Ishikawa (cell line): ENCODE measurements at regions not wholly inside any gene's neighbourhood (a gene's known extent, or its start where the extent isn't known, plus 50 kb on each side); places are given as distances from the start of the nearest gene placed in this dataset.

Experiments
- CEBPB ChIP-seq: IDR thresholded peaks from 2 replicates; pipeline ENCODE4 v1.6.1; 2012
- CREB1 ChIP-seq: IDR thresholded peaks from 2 replicates; pipeline ENCODE4 v1.6.1; 2012; ENCODE audit warnings: low read depth
- EGR1 ChIP-seq: IDR thresholded peaks from 2 replicates; pipeline ENCODE4 v1.6.1; 2012
- EP300 ChIP-seq: IDR thresholded peaks from 2 replicates; pipeline ENCODE4 v1.6.1; 2012; ENCODE audit warnings: borderline replicate concordance
- FOXM1 ChIP-seq: IDR thresholded peaks from 2 replicates; pipeline ENCODE4 v1.6.1; 2012; ENCODE audit warnings: low read depth, borderline replicate concordance
- MAX ChIP-seq: IDR thresholded peaks from 2 replicates; pipeline ENCODE4 v1.6.1; 2012
- NFIC ChIP-seq: IDR thresholded peaks from 2 replicates; pipeline ENCODE4 v1.6.1; 2012
- RAD21 ChIP-seq: IDR thresholded peaks from 2 replicates; pipeline ENCODE4 v1.6.1; 2012; ENCODE audit warnings: low read depth
- REST ChIP-seq: IDR thresholded peaks from 2 replicates; pipeline ENCODE4 v1.6.1; 2012; ENCODE audit warnings: low read depth, mild to moderate bottlenecking
- TAF1 ChIP-seq: IDR thresholded peaks from 2 replicates; pipeline ENCODE4 v1.6.1; 2012; ENCODE audit warnings: low read depth, mild to moderate bottlenecking
- TCF12 ChIP-seq: IDR thresholded peaks from 2 replicates; pipeline ENCODE4 v1.6.1; 2012; ENCODE audit warnings: low read depth
- TEAD4 ChIP-seq: IDR thresholded peaks from 2 replicates; pipeline ENCODE4 v1.6.1; 2012
- USF1 ChIP-seq: IDR thresholded peaks from 2 replicates; pipeline ENCODE4 v1.6.1; 2012
- YY1 ChIP-seq: IDR thresholded peaks from 2 replicates; pipeline ENCODE4 v1.6.1; 2012; ENCODE audit warnings: low read depth
- ZBTB7A ChIP-seq: IDR thresholded peaks from 2 replicates; pipeline ENCODE4 v1.6.1; 2012; ENCODE audit warnings: low read depth

GRCh38 chr13:22703601-22704209 is 477.1 kb upstream of the SGCG start:
- no peak for TF ChIP-seq CEBPB
- no peak for TF ChIP-seq MAX
- TF ChIP-seq TAF1: no peak
- no peak for TF ChIP-seq ZBTB7A
- TF ChIP-seq EP300: no peak
- TF ChIP-seq CREB1: no peak
- no peak for TF ChIP-seq USF1
- no peak for TF ChIP-seq NFIC
- TF ChIP-seq YY1: no peak
- TF ChIP-seq FOXM1: no peak
- TF ChIP-seq TEAD4: no peak
- no peak for TF ChIP-seq REST
- TF ChIP-seq EGR1: no peak
- no peak for TF ChIP-seq RAD21
- TF ChIP-seq TCF12: no peak

GRCh38 chr13:22707946-22708345 is 472.8 kb upstream of the SGCG start:
- TF ChIP-seq CREB1 (no peak), ZBTB7A (no peak), MAX (no peak), FOXM1 (no peak), TAF1 (no peak), CEBPB (no peak), YY1 (no peak), NFIC (no peak), EP300 (no peak), EGR1 (no peak), TCF12 (no peak), TEAD4 (no peak), REST (no peak), USF1 (no peak), RAD21 (no peak)

- TF ChIP-seq NFIC (no peak), CEBPB (no peak), YY1 (no peak)
Measured at GRCh38 chr13:22717036-22717435, 463.7 kb upstream of the SGCG start.

GRCh38 chr13:22726726-22727125 is 454.1 kb upstream of the SGCG start:
- no peak for TF ChIP-seq TAF1

GRCh38 chr13:22735011-22735995 is 445.5 kb upstream of the SGCG start:
- no peak for TF ChIP-seq CREB1
- TF ChIP-seq NFIC: no peak
- no peak for TF ChIP-seq REST
